C4-2B (cell line): ENCODE measurements at regions not wholly inside any gene's neighbourhood (a gene's known extent, or its start where the extent isn't known, plus 50 kb on each side); places are given as distances from the start of the nearest gene placed in this dataset.

ENCODE experiments used
- CTCF ChIP-seq: fragments of 450-650 bp; conservative IDR thresholded peaks from 2 replicates; pipeline ENCODE4 v1.5.1; 2017; ENCODE audit warnings: mild to moderate bottlenecking
- ZFX ChIP-seq: fragments of 450-650 bp; IDR thresholded peaks from 2 replicates; pipeline ENCODE4 v1.6.1; 2017

- TF ChIP-seq CTCF (no peak), ZFX (no peak)
These were observed 156.3 kb upstream of the SLC1A4 start for GRCh38 chr2:64832936-64833335.
